ENCODE measurements at regions not wholly inside any gene's neighbourhood (a gene's known extent, or its start where the extent isn't known, plus 50 kb on each side); places are given as distances from the start of the nearest gene placed in this dataset.

GRCh38 chr7:12859761-12860160 lies 172.3 kb downstream of the ARL4A start:
- no peaks in the 10 kb centered on the region for H3K27me3 ChIP-seq (ENCODE audit: control insufficient read depth in 1 of 2, insufficient read depth in 2 of 2, low read length in 2 of 2)
- no peak overlapping the region for H3K9ac ChIP-seq (ENCODE audit: low read length in 2 of 2)
- no peaks in the 10 kb centered on the region for H3K9me3 ChIP-seq (ENCODE audit: control insufficient read depth in 2 of 2, low read length in 2 of 2)
- no peak overlapping the region for H3K4me3 ChIP-seq (ENCODE audit: low read length in 2 of 2)
- no peaks in the 10 kb centered on the region for H3K4me1 ChIP-seq (ENCODE audit: control insufficient read depth, insufficient read depth, low read length)
- H3K27ac ChIP-seq (ENCODE audit: low read length) = no peak overlapping the region
- no peaks in the 10 kb centered on the region for H3K36me3 ChIP-seq (ENCODE audit: control insufficient read depth in 2 of 2, insufficient read depth in 2 of 2, low read length in 2 of 2)

- Histone ChIP-seq H3K9me3 (ENCODE audit: control insufficient read depth in 2 of 2, low read length in 2 of 2) (no peaks in the 10 kb centered on the region), H3K27ac (ENCODE audit: low read length) (no peak overlapping the region)
Measured at GRCh38 chr7:12861070-12861469, 173.6 kb downstream of the ARL4A start.

GRCh38 chr7:12862146-12862545 lies 174.7 kb downstream of the ARL4A start:
- no peak overlapping the region for H3K4me3 ChIP-seq (ENCODE audit: low read length in 2 of 2)
- H3K27ac ChIP-seq (ENCODE audit: low read length) = no peak overlapping the region
- H3K27me3 ChIP-seq (ENCODE audit: control insufficient read depth in 1 of 2, insufficient read depth in 2 of 2, low read length in 2 of 2) = no peaks in the 10 kb centered on the region
- no peaks in the 10 kb centered on the region for H3K4me1 ChIP-seq (ENCODE audit: control insufficient read depth, insufficient read depth, low read length)
- no peaks in the 10 kb centered on the region for H3K36me3 ChIP-seq (ENCODE audit: control insufficient read depth in 2 of 2, insufficient read depth in 2 of 2, low read length in 2 of 2)
- no peaks in the 10 kb centered on the region for H3K9me3 ChIP-seq (ENCODE audit: control insufficient read depth in 2 of 2, low read length in 2 of 2)
- H3K9ac ChIP-seq (ENCODE audit: low read length in 2 of 2) = no peak overlapping the region

More at GRCh38 chr7:12861070-12861469, 173.6 kb downstream of the ARL4A start:
- no peaks in the 10 kb centered on the region for H3K36me3 ChIP-seq (ENCODE audit: control insufficient read depth in 2 of 2, insufficient read depth in 2 of 2, low read length in 2 of 2)
- H3K4me1 ChIP-seq (ENCODE audit: control insufficient read depth, insufficient read depth, low read length) = no peaks in the 10 kb centered on the region
- H3K9ac ChIP-seq (ENCODE audit: low read length in 2 of 2) = no peak overlapping the region
- H3K4me3 ChIP-seq (ENCODE audit: low read length in 2 of 2) = no peak overlapping the region
- no peaks in the 10 kb centered on the region for H3K27me3 ChIP-seq (ENCODE audit: control insufficient read depth in 1 of 2, insufficient read depth in 2 of 2, low read length in 2 of 2)

- Histone ChIP-seq H3K9me3 (ENCODE audit: control insufficient read depth in 2 of 2, low read length in 2 of 2) (no peaks in the 10 kb centered on the region), H3K9ac (ENCODE audit: low read length in 2 of 2) (no peak overlapping the region), H3K4me3 (ENCODE audit: low read length in 2 of 2) (no peak overlapping the region), H3K36me3 (ENCODE audit: control insufficient read depth in 2 of 2, insufficient read depth in 2 of 2, low read length in 2 of 2) (no peaks in the 10 kb centered on the region), H3K4me1 (ENCODE audit: control insufficient read depth, insufficient read depth, low read length) (no peaks in the 10 kb centered on the region), H3K27me3 (ENCODE audit: control insufficient read depth in 1 of 2, insufficient read depth in 2 of 2, low read length in 2 of 2) (no peaks in the 10 kb centered on the region), H3K27ac (ENCODE audit: low read length) (no peak overlapping the region)
Measured at GRCh38 chr7:12864470-12865046, 177.1 kb downstream of the ARL4A start.

GRCh38 chr7:12865593-12865992 lies 178.2 kb downstream of the ARL4A start:
- Histone ChIP-seq H3K4me3 (ENCODE audit: low read length in 2 of 2) (no peak overlapping the region), H3K36me3 (ENCODE audit: control insufficient read depth in 2 of 2, insufficient read depth in 2 of 2, low read length in 2 of 2) (no peaks in the 10 kb centered on the region), H3K4me1 (ENCODE audit: control insufficient read depth, insufficient read depth, low read length) (no peaks in the 10 kb centered on the region), H3K27ac (ENCODE audit: low read length) (no peak overlapping the region), H3K9ac (ENCODE audit: low read length in 2 of 2) (no peak overlapping the region), H3K27me3 (ENCODE audit: control insufficient read depth in 1 of 2, insufficient read depth in 2 of 2, low read length in 2 of 2) (no peaks in the 10 kb centered on the region), H3K9me3 (ENCODE audit: control insufficient read depth in 2 of 2, low read length in 2 of 2) (no peaks in the 10 kb centered on the region)

GRCh38 chr7:12866207-12866606 lies 178.8 kb downstream of the ARL4A start:
- Histone ChIP-seq H3K27me3 (ENCODE audit: control insufficient read depth in 1 of 2, insufficient read depth in 2 of 2, low read length in 2 of 2) (no peaks in the 10 kb centered on the region), H3K9ac (ENCODE audit: low read length in 2 of 2) (no peak overlapping the region), H3K4me3 (ENCODE audit: low read length in 2 of 2) (no peak overlapping the region), H3K9me3 (ENCODE audit: control insufficient read depth in 2 of 2, low read length in 2 of 2) (no peaks in the 10 kb centered on the region), H3K4me1 (ENCODE audit: control insufficient read depth, insufficient read depth, low read length) (no peaks in the 10 kb centered on the region), H3K36me3 (ENCODE audit: control insufficient read depth in 2 of 2, insufficient read depth in 2 of 2, low read length in 2 of 2) (no peaks in the 10 kb centered on the region), H3K27ac (ENCODE audit: low read length) (no peak overlapping the region)

- Histone ChIP-seq H3K27ac (ENCODE audit: low read length) (no peak overlapping the region), H3K36me3 (ENCODE audit: control insufficient read depth in 2 of 2, insufficient read depth in 2 of 2, low read length in 2 of 2) (no peaks in the 10 kb centered on the region), H3K9ac (ENCODE audit: low read length in 2 of 2) (no peak overlapping the region), H3K27me3 (ENCODE audit: control insufficient read depth in 1 of 2, insufficient read depth in 2 of 2, low read length in 2 of 2) (no peaks in the 10 kb centered on the region), H3K9me3 (ENCODE audit: control insufficient read depth in 2 of 2, low read length in 2 of 2) (no peaks in the 10 kb centered on the region), H3K4me1 (ENCODE audit: control insufficient read depth, insufficient read depth, low read length) (no peaks in the 10 kb centered on the region), H3K4me3 (ENCODE audit: low read length in 2 of 2) (no peak overlapping the region)
Measured at GRCh38 chr7:12868027-12868426, 180.6 kb downstream of the ARL4A start.

GRCh38 chr7:12870219-12870618 lies 182.8 kb downstream of the ARL4A start:
- H3K4me1 ChIP-seq (ENCODE audit: control insufficient read depth, insufficient read depth, low read length) = no peaks in the 10 kb centered on the region
- H3K27ac ChIP-seq (ENCODE audit: low read length) = no peak overlapping the region
- no peak overlapping the region for H3K4me3 ChIP-seq (ENCODE audit: low read length in 2 of 2)
- H3K9me3 ChIP-seq (ENCODE audit: control insufficient read depth in 2 of 2, low read length in 2 of 2) = no peaks in the 10 kb centered on the region
- H3K36me3 ChIP-seq (ENCODE audit: control insufficient read depth in 2 of 2, insufficient read depth in 2 of 2, low read length in 2 of 2) = no peaks in the 10 kb centered on the region
- H3K9ac ChIP-seq (ENCODE audit: low read length in 2 of 2) = no peak overlapping the region
- no peaks in the 10 kb centered on the region for H3K27me3 ChIP-seq (ENCODE audit: control insufficient read depth in 1 of 2, insufficient read depth in 2 of 2, low read length in 2 of 2)

GRCh38 chr7:12872487-12872886 lies 185.1 kb downstream of the ARL4A start:
- H3K4me3 ChIP-seq (ENCODE audit: low read length in 2 of 2) = no peak overlapping the region
- no peaks in the 10 kb centered on the region for H3K4me1 ChIP-seq (ENCODE audit: control insufficient read depth, insufficient read depth, low read length)
- H3K9me3 ChIP-seq (ENCODE audit: control insufficient read depth in 2 of 2, low read length in 2 of 2) = no peaks in the 10 kb centered on the region
- no peak overlapping the region for H3K27ac ChIP-seq (ENCODE audit: low read length)
- H3K36me3 ChIP-seq (ENCODE audit: control insufficient read depth in 2 of 2, insufficient read depth in 2 of 2, low read length in 2 of 2) = no peaks in the 10 kb centered on the region
- H3K27me3 ChIP-seq (ENCODE audit: control insufficient read depth in 1 of 2, insufficient read depth in 2 of 2, low read length in 2 of 2) = no peaks in the 10 kb centered on the region
- no peak overlapping the region for H3K9ac ChIP-seq (ENCODE audit: low read length in 2 of 2)

GRCh38 chr7:12873571-12873970 lies 186.1 kb downstream of the ARL4A start:
- Histone ChIP-seq H3K9ac (ENCODE audit: low read length in 2 of 2) (no peak overlapping the region), H3K4me3 (ENCODE audit: low read length in 2 of 2) (no peak overlapping the region), H3K4me1 (ENCODE audit: control insufficient read depth, insufficient read depth, low read length) (no peaks in the 10 kb centered on the region), H3K36me3 (ENCODE audit: control insufficient read depth in 2 of 2, insufficient read depth in 2 of 2, low read length in 2 of 2) (no peaks in the 10 kb centered on the region), H3K9me3 (ENCODE audit: control insufficient read depth in 2 of 2, low read length in 2 of 2) (no peaks in the 10 kb centered on the region), H3K27ac (ENCODE audit: low read length) (no peak overlapping the region), H3K27me3 (ENCODE audit: control insufficient read depth in 1 of 2, insufficient read depth in 2 of 2, low read length in 2 of 2) (no peaks in the 10 kb centered on the region)

- Histone ChIP-seq H3K9ac (ENCODE audit: low read length in 2 of 2) (no peak overlapping the region), H3K9me3 (ENCODE audit: control insufficient read depth in 2 of 2, low read length in 2 of 2) (no peaks in the 10 kb centered on the region), H3K36me3 (ENCODE audit: control insufficient read depth in 2 of 2, insufficient read depth in 2 of 2, low read length in 2 of 2) (no peaks in the 10 kb centered on the region), H3K4me3 (ENCODE audit: low read length in 2 of 2) (no peak overlapping the region), H3K4me1 (ENCODE audit: control insufficient read depth, insufficient read depth, low read length) (no peaks in the 10 kb centered on the region), H3K27ac (ENCODE audit: low read length) (no peak overlapping the region), H3K27me3 (ENCODE audit: control insufficient read depth in 1 of 2, insufficient read depth in 2 of 2, low read length in 2 of 2) (no peaks in the 10 kb centered on the region)
Measured at GRCh38 chr7:12879139-12879538, 191.7 kb downstream of the ARL4A start.

Measured in stomach smooth muscle (tissue), 2 donors.